ENCODE measurements at regions not wholly inside any gene's neighbourhood (a gene's known extent, or its start where the extent isn't known, plus 50 kb on each side); places are given as distances from the start of the nearest gene placed in this dataset.
"Not testable (repeated sequence)": the region's sequence is repeated elsewhere in the genome, so short reads cannot be mapped to it uniquely, and the experiment has no call there.

DNA sequence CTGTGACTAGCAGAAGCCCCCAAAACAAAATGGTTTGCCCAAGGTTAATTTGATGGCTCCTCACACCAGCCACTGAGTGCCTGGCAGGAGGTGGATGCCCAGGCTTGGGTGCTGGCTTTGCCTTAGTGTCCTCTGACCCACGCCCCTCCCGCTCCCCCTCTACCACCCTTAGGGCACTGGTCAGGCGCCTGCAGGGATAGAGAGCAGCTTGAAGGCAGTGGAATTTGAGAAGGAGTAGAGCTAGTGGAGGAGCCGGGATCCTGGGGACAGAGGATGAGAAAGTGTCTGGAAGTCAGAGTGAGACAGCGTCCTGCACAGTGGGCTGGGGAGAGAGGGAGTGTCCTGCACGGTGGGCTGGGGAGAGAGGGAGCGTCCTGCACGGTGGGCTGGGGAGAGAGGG, 139.4 kb downstream of the DNAJB6 start:
- in situ Hi-C loops (cut with MboI; ENCODE audit: low pct_unique_long_range_greater_than_20kb in 2 of 9, low sequenced_read_pairs in 9 of 9, unreplicated experiment in 9 of 9): no loop called here
- H3K27ac ChIP-seq: no peak overlapping the region
- no peak for ATAC-seq (replicated peaks in 6 of 8)
- no peaks in the 10 kb centered on the region for H3K4me1 ChIP-seq (replicated peaks in 1 of 2)
- H3K4me3 ChIP-seq: no peak overlapping the region
- 0 to 100% (median 72%) methylated on average over 1 to 3 of the region's 8 CpGs; no CpG with 5 or more reads in 5 of the 10 experiments for WGBS, 10 experiments

DNA sequence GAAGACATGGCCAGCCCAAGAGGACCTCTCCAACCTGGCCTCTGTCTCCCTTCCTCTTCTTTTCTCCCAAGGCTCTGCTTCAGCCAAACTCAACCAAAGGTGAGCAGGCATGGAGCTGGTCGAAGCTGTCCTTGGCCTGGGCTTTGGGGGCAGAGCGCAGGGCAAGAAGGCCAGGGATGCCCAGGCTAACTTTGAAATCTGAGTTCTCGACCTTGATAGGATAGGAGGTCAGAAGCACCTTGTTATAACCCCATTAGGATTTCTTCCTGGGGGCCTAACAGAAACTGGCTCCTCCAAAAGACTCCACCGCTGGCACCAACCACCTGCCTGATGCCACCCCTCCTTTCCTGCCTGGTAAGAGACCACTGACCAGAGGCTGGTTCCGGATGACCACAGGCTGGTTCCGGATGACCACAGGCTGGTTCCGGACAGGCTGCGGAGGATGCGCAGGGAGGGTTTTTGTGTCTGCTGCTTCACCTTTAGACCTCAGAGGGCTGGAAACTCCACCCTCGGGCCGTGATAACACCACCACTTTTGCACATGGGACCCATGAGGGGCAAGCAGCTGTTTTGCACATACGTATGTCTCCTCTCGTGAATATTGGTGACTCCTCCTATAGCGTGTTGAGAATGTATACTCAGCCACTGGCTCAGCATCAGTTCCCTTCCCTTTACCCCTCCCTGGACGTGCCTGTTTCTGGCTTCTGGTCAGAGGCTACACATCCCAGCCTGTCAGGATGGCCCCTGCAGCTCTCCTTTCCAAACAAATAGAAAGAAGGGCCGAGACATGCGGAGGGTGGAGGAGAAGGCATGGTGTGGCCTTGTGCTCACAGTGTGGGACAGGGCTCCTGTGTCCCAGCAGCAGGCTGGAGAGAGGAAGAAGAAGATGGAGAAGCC, 140.1 kb downstream of the DNAJB6 start:
- Histone ChIP-seq H3K27ac (no peak overlapping the region), H3K4me3 (no peak overlapping the region), H3K4me1 (replicated peaks in 1 of 2) (no peaks in the 10 kb centered on the region)
- in situ Hi-C loops (cut with MboI; ENCODE audit: low pct_unique_long_range_greater_than_20kb in 2 of 9, low sequenced_read_pairs in 9 of 9, unreplicated experiment in 9 of 9): no loop called here
- WGBS, 10 experiments: 17 to 85% (median 69%) methylated on average over 1 to 7 of the region's 17 CpGs; no CpG with 5 or more reads in 4 of the 10 experiments
- ATAC-seq (replicated peaks in 6 of 8): no peak

DNA sequence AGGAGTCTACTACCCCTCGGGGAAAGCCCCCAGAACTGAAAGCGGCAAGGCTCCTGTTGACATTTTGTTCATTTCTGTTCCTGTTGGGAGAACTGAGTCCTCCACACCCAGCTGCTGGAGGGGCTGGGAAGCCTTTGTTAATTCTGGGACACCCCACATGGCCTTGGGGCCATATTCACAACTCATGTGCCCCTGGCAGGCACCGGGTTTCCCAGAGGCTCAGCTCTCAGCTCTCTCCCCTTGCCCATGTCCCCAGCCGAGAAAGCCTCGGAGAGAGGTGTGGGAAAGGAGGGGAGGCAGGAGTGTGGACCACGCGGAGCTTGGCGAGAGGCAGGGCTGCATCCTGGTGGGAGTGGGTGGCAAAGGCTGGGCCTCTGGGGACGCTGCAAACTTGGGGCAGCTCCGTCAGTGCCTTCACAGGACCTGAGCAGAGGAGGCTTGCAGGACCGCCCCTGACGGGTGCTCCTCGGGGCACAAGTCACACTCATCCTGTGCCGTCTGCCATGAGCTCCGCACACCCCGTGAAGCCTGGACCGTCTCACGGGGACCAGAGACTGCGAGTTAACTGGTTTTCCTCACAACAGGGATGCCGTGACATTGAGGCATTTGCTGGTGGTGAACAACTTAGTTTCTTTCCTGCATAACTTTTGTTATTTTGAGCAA, 140.9 kb downstream of the DNAJB6 start:
- in situ Hi-C loops (cut with MboI; ENCODE audit: low pct_unique_long_range_greater_than_20kb in 2 of 9, low sequenced_read_pairs in 9 of 9, unreplicated experiment in 9 of 9): no loop called here
- ATAC-seq (replicated peaks in 6 of 8): peak in 1 of 8 experiments; percentile 36
- H3K27ac ChIP-seq: no peak overlapping the region
- 16 to 100% (median 76%) methylated on average over 1 to 8 of the region's 20 CpGs; no CpG with 5 or more reads in 1 of the 10 experiments for WGBS, 10 experiments
- no peaks in the 10 kb centered on the region for H3K4me1 ChIP-seq (replicated peaks in 1 of 2)
- no peak overlapping the region for H3K4me3 ChIP-seq

DNA sequence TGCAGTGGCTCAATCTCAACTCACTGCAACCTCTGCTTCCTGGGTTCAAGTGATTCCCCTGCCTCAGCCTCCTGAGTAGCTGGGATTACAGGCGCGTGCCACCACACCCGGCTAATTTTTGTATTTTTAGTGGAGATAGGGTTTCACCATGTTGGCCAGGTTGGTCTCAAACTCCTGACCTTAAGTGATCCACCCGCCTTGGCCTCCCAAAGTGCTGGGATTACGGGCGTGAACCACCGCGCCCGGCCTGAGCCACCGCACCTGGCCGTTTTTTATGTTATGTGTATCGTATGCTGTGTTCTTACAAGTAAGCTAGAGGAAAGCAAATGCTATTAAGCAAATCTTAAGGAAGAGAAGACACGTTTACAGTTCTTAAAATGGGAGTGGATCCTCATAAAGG, 141.8 kb downstream of the DNAJB6 start:
- ATAC-seq (replicated peaks in 6 of 8); H3K4me1 ChIP-seq (replicated peaks in 1 of 2); H3K27ac ChIP-seq; H3K4me3 ChIP-seq; in situ Hi-C loops (cut with MboI; ENCODE audit: low pct_unique_long_range_greater_than_20kb in 2 of 9, low sequenced_read_pairs in 9 of 9, unreplicated experiment in 9 of 9): not testable (repeated sequence)
- 67 to 100% (median 93%) methylated on average over 1 to 5 of the region's 13 CpGs; no CpG with 5 or more reads in 4 of the 10 experiments for WGBS, 10 experiments

GRCh38 chr7:157479326-157479725, 142.5 kb downstream of the DNAJB6 start:
- in situ Hi-C loops (cut with MboI; ENCODE audit: low pct_unique_long_range_greater_than_20kb in 2 of 9, low sequenced_read_pairs in 9 of 9, unreplicated experiment in 9 of 9): no loop called here
- no peak overlapping the region for H3K4me3 ChIP-seq
- no peaks in the 10 kb centered on the region for H3K4me1 ChIP-seq (replicated peaks in 1 of 2)
- H3K27ac ChIP-seq: no peak overlapping the region
- no peak for ATAC-seq (replicated peaks in 6 of 8)
- 36 to 89% (median 66%) methylated on average over 1 to 10 of the region's 15 CpGs for WGBS, 10 experiments

DNA sequence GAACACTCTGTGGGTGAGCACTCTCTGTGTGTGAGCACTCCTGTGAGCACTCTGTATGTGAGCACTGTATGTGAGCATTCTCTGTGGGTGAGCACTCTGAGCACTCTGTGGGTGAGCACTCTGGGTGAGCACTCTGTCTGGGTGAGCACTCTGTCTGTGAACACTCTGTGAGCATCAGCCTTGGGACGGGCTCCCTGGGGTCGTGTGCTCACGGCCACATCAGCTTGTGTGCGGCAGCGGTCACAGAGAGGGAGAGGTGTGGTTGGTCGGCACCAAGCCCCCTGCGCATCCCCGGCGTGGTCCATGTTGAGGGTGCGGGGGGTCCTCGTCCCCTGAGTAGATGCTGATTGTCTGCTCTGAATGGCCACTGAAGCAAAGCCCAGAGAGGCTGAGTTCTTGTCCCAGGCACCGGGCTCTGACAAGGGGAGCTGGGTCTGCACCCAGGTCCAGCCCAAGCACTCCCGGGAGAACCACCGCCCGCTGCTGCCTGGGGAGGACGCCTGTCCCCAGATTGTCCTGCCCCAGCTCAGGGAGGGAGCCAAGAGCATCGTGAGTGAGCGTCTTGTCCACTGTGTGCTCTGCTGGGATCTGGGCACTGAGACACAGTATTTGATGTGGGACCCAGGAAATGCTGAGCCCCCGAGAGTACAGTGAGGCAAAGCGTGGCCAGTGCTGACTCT, 143.7 kb downstream of the DNAJB6 start:
- in situ Hi-C loops (cut with MboI; ENCODE audit: low pct_unique_long_range_greater_than_20kb in 2 of 9, low sequenced_read_pairs in 9 of 9, unreplicated experiment in 9 of 9): no loop called here
- Histone ChIP-seq H3K27ac (no peak overlapping the region), H3K4me3 (no peak overlapping the region), H3K4me1 (replicated peaks in 1 of 2) (peaks cover 3 to 4% of the 10 kb centered on the region in 2 donors)
- WGBS, 10 experiments: 24 to 80% (median 69%) methylated on average over 1 to 7 of the region's 20 CpGs; no CpG with 5 or more reads in 6 of the 10 experiments
- ATAC-seq (replicated peaks in 6 of 8): no peak

GRCh38 chr7:157481389-157481788, 144.6 kb downstream of the DNAJB6 start:
- H3K4me1 ChIP-seq (replicated peaks in 1 of 2): peaks cover 9 to 13% of the 10 kb centered on the region in 2 donors
- WGBS, 10 experiments: 20 to 92% (median 64%) methylated on average over 1 to 5 of the region's 6 CpGs; no CpG with 5 or more reads in 4 of the 10 experiments
- in situ Hi-C loops (cut with MboI; ENCODE audit: low pct_unique_long_range_greater_than_20kb in 2 of 9, low sequenced_read_pairs in 9 of 9, unreplicated experiment in 9 of 9): no loop called here

GRCh38 chr7:157482025-157482424, 145.2 kb downstream of the DNAJB6 start:
- 20 to 100% (median 67%) methylated on average over 1 to 6 of the region's 8 CpGs; no CpG with 5 or more reads in 6 of the 10 experiments for WGBS, 10 experiments
- in situ Hi-C loops (cut with MboI; ENCODE audit: low pct_unique_long_range_greater_than_20kb in 2 of 9, low sequenced_read_pairs in 9 of 9, unreplicated experiment in 9 of 9): no loop called here

More at GRCh38 chr7:157481389-157481788, 144.6 kb downstream of the DNAJB6 start:
- ATAC-seq (replicated peaks in 6 of 8): no peak
- no peak overlapping the region for H3K27ac ChIP-seq
- H3K4me3 ChIP-seq: no peak overlapping the region

GRCh38 chr7:157482517-157483087, 145.8 kb downstream of the DNAJB6 start:
- in situ Hi-C loops (cut with MboI; ENCODE audit: low pct_unique_long_range_greater_than_20kb in 2 of 9, low sequenced_read_pairs in 9 of 9, unreplicated experiment in 9 of 9): no loop called here
- no peak overlapping the region for H3K27ac ChIP-seq
- WGBS, 10 experiments: 10 to 100% (median 53%) methylated on average over 1 to 4 of the region's 7 CpGs
- H3K4me3 ChIP-seq: no peak overlapping the region
- no peak for ATAC-seq (replicated peaks in 6 of 8)
- peaks cover 9 to 21% of the 10 kb centered on the region in 2 donors for H3K4me1 ChIP-seq (replicated peaks in 1 of 2)

More at GRCh38 chr7:157482025-157482424, 145.2 kb downstream of the DNAJB6 start:
- Histone ChIP-seq H3K4me3 (no peak overlapping the region), H3K4me1 (replicated peaks in 1 of 2) (peaks cover 9 to 19% of the 10 kb centered on the region in 2 donors), H3K27ac (no peak overlapping the region)
- ATAC-seq (replicated peaks in 6 of 8): no peak

GRCh38 chr7:157483515-157483914, 146.7 kb downstream of the DNAJB6 start:
- H3K4me1 ChIP-seq (replicated peaks in 1 of 2): peaks cover 12 to 21% of the 10 kb centered on the region in 2 donors
- no peak for ATAC-seq (replicated peaks in 6 of 8)
- H3K4me3 ChIP-seq: no peak overlapping the region
- WGBS, 10 experiments: 75% methylated on average over 12 of the region's 27 CpGs; no CpG with 5 or more reads in 9 of the 10 experiments
- in situ Hi-C loops (cut with MboI; ENCODE audit: low pct_unique_long_range_greater_than_20kb in 2 of 9, low sequenced_read_pairs in 9 of 9, unreplicated experiment in 9 of 9): no loop called here
- H3K27ac ChIP-seq: no peak overlapping the region

- WGBS, 10 experiments: 40 to 77% (median 71%) methylated on average over 1 to 3 of the region's 11 CpGs; no CpG with 5 or more reads in 7 of the 10 experiments
- no peak overlapping the region for H3K4me3 ChIP-seq
- no peak overlapping the region for H3K27ac ChIP-seq
- in situ Hi-C loops (cut with MboI; ENCODE audit: low pct_unique_long_range_greater_than_20kb in 2 of 9, low sequenced_read_pairs in 9 of 9, unreplicated experiment in 9 of 9): no loop called here
- H3K4me1 ChIP-seq (replicated peaks in 1 of 2): peaks cover 12 to 21% of the 10 kb centered on the region in 2 donors
- ATAC-seq (replicated peaks in 6 of 8): no peak
These were observed 147.2 kb downstream of the DNAJB6 start for GRCh38 chr7:157483971-157484410.

DNA sequence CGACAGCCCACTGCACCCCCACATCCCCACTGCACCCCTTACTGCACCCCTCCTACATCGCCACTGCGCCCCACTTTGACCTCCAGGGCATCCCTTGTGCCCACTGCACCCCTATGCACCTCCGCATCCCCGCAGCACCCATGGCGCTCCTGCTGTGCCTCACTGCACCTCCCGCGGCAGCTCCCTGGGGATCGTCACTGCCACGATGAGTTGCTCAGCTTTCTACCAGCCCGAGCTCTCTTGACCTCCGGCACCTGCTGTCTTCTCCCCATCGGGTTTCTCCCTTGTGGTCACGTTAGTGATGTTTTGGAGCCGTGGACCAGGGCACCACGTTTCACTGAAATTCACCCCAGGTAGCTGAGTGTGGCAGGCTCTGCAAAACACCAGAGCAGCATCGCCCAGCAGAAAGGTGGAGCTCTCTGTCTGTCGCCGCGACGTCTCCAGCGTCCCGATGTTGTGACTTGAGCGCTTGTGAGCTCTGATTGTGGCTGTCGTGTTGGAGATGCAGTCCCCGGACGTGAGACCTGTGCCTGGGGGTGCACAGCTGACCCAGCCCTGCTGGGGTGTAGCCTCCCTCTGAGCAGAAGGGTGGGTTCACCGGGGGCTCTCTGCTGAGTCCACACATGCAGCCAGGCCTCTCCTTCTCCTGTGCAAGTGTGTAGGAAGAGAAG, 147.7 kb downstream of the DNAJB6 start:
- peaks cover 12 to 21% of the 10 kb centered on the region in 2 donors for H3K4me1 ChIP-seq (replicated peaks in 1 of 2)
- 53 to 93% (median 87%) methylated on average over 4 to 9 of the region's 28 CpGs; no CpG with 5 or more reads in 6 of the 10 experiments for WGBS, 10 experiments
- ATAC-seq (replicated peaks in 6 of 8): no peak
- H3K4me3 ChIP-seq: no peak overlapping the region
- no peak overlapping the region for H3K27ac ChIP-seq
- in situ Hi-C loops (cut with MboI; ENCODE audit: low pct_unique_long_range_greater_than_20kb in 2 of 9, low sequenced_read_pairs in 9 of 9, unreplicated experiment in 9 of 9): no loop called here
